WERI-Rb-1 (cell line): ENCODE measurements at regions not wholly inside any gene's neighbourhood (a gene's known extent, or its start where the extent isn't known, plus 50 kb on each side); places are given as distances from the start of the nearest gene placed in this dataset.
"Not testable (repeated sequence)": the region's sequence is repeated elsewhere in the genome, so short reads cannot be mapped to it uniquely, and the experiment has no call there.

ENCODE experiments used
- DNase-seq: peaks from one replicate; pipeline ENCODE4 v3.0.0-alpha.2; 2020
- H3K27ac ChIP-seq: fragments of 250-450 bp; sonication (Bioruptor Pico); 2 replicates; pipeline ENCODE4 v1.5.1; 2020; ENCODE audit warnings: mild to moderate bottlenecking, moderate library complexity
- H3K27me3 ChIP-seq: fragments of 250-450 bp; sonication (Bioruptor Pico); 2 replicates; pipeline ENCODE4 v1.5.1; 2021; ENCODE audit warnings: mild to moderate bottlenecking, low read depth, moderate library complexity; ENCODE audit not compliant: insufficient read depth, severe bottlenecking
- H3K36me3 ChIP-seq: fragments of 250-450 bp; sonication (Bioruptor Pico); 2 replicates; pipeline ENCODE4 v1.5.1; 2020; ENCODE audit warnings: mild to moderate bottlenecking, moderate library complexity
- H3K4me3 ChIP-seq: 2 replicates; pipeline ENCODE4 v1.5.1; 2011; ENCODE audit warnings: low read depth, mild to moderate bottlenecking, control low read depth, low read length
- H3K9me3 ChIP-seq: fragments of 250-450 bp; sonication (Bioruptor Pico); 2 replicates; pipeline ENCODE4 v1.5.1; 2021; ENCODE audit warnings: mild to moderate bottlenecking, moderate library complexity; ENCODE audit not compliant: severe bottlenecking
- TF ChIP-seq, protein P1 (sequence below): IDR thresholded peaks from 2 replicates; pipeline ENCODE4 v1.5.1; 2011; ENCODE audit warnings: low read depth, mild to moderate bottlenecking, control low read depth, inconsistent platforms, low read length

GRCh38 chr19:28686756-28687155 is 526.2 kb downstream of the UQCRFS1 start:
- H3K27ac ChIP-seq, result no peak overlapping the region
- no peaks in the 10 kb centered on the region for H3K9me3 ChIP-seq
- H3K27me3 ChIP-seq, result peaks cover 31% of the 10 kb centered on the region
- no peaks in the 10 kb centered on the region for H3K36me3 ChIP-seq
- no peak overlapping the region for H3K4me3 ChIP-seq
- DNase-seq, result no peak
- TF ChIP-seq, protein P1, sequence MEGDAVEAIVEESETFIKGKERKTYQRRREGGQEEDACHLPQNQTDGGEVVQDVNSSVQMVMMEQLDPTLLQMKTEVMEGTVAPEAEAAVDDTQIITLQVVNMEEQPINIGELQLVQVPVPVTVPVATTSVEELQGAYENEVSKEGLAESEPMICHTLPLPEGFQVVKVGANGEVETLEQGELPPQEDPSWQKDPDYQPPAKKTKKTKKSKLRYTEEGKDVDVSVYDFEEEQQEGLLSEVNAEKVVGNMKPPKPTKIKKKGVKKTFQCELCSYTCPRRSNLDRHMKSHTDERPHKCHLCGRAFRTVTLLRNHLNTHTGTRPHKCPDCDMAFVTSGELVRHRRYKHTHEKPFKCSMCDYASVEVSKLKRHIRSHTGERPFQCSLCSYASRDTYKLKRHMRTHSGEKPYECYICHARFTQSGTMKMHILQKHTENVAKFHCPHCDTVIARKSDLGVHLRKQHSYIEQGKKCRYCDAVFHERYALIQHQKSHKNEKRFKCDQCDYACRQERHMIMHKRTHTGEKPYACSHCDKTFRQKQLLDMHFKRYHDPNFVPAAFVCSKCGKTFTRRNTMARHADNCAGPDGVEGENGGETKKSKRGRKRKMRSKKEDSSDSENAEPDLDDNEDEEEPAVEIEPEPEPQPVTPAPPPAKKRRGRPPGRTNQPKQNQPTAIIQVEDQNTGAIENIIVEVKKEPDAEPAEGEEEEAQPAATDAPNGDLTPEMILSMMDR, result no peak

DNA sequence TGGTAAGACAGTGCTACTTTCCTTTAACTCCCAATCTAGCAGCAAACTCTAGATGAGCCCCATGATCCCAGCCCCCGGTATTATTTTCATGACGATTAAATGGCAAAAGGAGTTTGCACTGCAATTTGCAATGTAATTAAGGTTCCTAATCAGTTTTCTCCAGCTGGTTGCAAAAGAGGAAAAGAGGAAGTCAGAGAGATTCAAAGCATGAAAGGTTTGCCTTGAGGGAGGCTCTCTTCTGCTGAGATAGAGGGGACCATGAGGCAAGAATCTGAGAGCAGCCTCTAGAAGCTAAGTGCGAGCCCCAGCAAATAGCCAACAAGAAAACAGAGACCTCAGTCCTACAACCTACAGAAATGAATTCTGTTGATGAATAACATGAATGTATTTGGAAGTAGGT is 527.1 kb downstream of the UQCRFS1 start:
- Histone ChIP-seq H3K27ac (no peak overlapping the region), H3K9me3 (no peaks in the 10 kb centered on the region), H3K36me3 (no peaks in the 10 kb centered on the region), H3K27me3 (peaks cover 23% of the 10 kb centered on the region), H3K4me3 (no peak overlapping the region)
- DNase-seq, result no peak
- TF ChIP-seq, protein P1, result no peak

DNA sequence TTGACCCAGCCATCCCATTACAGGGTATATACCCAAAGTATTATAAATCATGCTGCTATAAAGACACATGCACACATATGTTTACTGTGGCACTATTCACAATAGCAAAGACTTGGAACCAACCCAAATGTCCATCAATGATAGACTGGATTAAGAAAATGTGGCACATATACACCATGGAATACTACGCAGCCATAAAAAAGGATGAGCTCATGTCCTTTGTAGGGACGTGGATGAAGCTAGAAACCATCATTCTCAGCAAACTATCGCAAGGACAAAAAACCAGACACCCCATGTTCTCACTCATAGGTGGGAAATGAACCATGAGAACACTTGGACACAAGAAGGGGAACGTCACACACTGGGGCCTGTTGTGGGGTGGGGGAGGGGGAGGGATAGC is 527.9 kb downstream of the UQCRFS1 start:
- not testable (repeated sequence) for H3K27ac ChIP-seq, H3K36me3 ChIP-seq, DNase-seq, H3K9me3 ChIP-seq, H3K4me3 ChIP-seq
- peaks cover 18% of the 10 kb centered on the region for H3K27me3 ChIP-seq

DNA sequence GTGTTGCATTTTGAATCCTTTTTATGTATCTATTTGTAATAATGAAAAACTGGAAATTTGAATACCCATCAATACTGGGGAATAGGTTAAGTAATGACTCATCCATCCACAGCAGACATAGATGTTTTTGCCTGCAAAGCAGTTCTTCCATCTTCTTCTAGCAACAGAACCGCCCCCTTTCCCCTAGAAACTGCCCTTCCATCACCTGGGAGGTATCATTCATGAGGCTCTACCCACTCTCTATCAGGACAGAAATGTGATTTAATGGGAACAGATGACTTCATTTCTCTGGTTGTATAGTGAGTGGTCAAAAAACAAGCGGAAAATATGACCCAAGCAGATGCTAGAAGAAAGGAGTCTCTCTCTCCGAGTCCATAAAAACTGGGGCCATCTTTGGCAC is 532.8 kb downstream of the UQCRFS1 start:
- no peaks in the 10 kb centered on the region for H3K9me3 ChIP-seq
- no peak for DNase-seq
- no peak overlapping the region for H3K4me3 ChIP-seq
- TF ChIP-seq, protein P1, result no peak
- no peaks in the 10 kb centered on the region for H3K36me3 ChIP-seq
- H3K27me3 ChIP-seq, result peaks cover 8% of the 10 kb centered on the region
- no peak overlapping the region for H3K27ac ChIP-seq

GRCh38 chr19:28670836-28671235 is 542.1 kb downstream of the UQCRFS1 start:
- H3K9me3 ChIP-seq, result peaks cover 16% of the 10 kb centered on the region

GRCh38 chr19:28669804-28670203 is 543.1 kb downstream of the UQCRFS1 start:
- Histone ChIP-seq H3K9me3 (peaks cover 16% of the 10 kb centered on the region), H3K27me3 (peaks cover 54% of the 10 kb centered on the region)

More at GRCh38 chr19:28670836-28671235, 542.1 kb downstream of the UQCRFS1 start:
- H3K36me3 ChIP-seq, result no peaks in the 10 kb centered on the region
- H3K4me3 ChIP-seq, result no peak overlapping the region
- peaks cover 49% of the 10 kb centered on the region for H3K27me3 ChIP-seq
- no peak for DNase-seq
- no peak overlapping the region for H3K27ac ChIP-seq
- TF ChIP-seq, protein P1, result no peak

More at GRCh38 chr19:28669804-28670203, 543.1 kb downstream of the UQCRFS1 start:
- no peaks in the 10 kb centered on the region for H3K36me3 ChIP-seq
- H3K4me3 ChIP-seq, result no peak overlapping the region
- TF ChIP-seq, protein P1, result no peak
- DNase-seq, result no peak
- H3K27ac ChIP-seq, result no peak overlapping the region
